NCI-H526 (cell line): ENCODE measurements at regions not wholly inside any gene's neighbourhood (a gene's known extent, or its start where the extent isn't known, plus 50 kb on each side); places are given as distances from the start of the nearest gene placed in this dataset.
A peak's percentile ranks its signal among the peaks of the same experiment; 100 is the strongest.

Source experiments
- DNase-seq, 2 experiments: peaks; one replicate each; lab custom pipeline; 2025; lab: John Stamatoyannopoulos, UW

DNA sequence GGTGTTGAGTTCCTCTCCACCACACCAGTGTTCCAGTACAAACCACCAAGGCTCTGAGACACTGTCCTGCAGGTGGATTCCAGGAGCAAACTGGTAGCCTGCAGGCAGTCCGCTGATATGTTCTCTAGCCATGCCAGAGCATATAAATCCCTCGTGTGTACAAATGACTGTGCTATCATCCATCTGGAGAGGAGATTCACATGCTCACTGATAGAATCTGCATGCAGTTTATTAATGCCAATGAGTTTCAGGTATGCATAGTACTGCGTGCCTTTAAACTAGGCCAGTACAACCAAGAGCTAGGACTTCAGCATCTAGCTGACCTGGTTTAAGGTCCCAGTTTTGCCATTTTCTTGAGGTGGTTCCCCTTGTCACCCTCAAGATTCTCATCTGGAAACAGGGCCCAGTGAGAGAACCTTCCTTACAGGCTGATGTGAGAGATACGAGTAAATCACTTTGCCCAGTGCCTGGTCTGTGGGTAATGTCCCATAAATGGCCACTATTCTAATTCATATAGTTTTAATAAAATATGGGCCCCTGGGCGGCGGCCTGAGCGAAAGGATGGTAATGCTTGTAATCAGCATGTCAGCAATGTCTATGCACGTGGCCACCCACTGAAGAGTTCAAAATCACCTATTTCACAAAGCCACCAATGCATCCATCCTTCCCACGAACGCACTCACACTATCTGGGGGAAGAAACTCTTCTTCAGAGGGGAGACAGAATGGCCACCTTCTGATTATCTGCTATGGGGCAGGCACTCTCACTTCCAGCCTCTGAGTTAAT, 268.0 kb upstream of the ZMIZ1 start:
- DNase-seq = no peak

GRCh38 chr10:78802431-78802830, 266.3 kb upstream of the ZMIZ1 start:
- DNase-seq = no peak

- DNase-seq = no peak
Observed at GRCh38 chr10:78802866-78803265, 265.9 kb upstream of the ZMIZ1 start.

DNA sequence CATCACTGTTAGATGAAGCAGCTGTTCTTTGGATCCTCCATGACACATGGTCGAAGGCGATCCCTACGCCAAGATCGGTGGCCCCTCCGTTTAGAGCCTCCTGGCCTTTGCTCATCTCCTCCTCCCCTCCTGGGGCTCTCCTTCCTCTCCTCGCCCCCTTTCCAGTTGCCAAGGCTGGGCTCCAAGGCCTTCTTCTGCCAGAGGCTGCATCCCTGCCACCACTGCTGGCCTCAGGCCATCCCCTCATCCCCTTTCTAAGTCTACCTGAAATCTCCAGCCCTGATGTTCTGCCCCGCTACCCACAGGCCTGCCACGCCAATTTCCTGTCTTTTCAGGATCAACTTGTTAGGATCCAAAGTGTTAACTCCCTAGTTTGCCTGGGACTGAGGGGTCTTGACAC, 265.1 kb upstream of the ZMIZ1 start:
- no peak for DNase-seq

DNA sequence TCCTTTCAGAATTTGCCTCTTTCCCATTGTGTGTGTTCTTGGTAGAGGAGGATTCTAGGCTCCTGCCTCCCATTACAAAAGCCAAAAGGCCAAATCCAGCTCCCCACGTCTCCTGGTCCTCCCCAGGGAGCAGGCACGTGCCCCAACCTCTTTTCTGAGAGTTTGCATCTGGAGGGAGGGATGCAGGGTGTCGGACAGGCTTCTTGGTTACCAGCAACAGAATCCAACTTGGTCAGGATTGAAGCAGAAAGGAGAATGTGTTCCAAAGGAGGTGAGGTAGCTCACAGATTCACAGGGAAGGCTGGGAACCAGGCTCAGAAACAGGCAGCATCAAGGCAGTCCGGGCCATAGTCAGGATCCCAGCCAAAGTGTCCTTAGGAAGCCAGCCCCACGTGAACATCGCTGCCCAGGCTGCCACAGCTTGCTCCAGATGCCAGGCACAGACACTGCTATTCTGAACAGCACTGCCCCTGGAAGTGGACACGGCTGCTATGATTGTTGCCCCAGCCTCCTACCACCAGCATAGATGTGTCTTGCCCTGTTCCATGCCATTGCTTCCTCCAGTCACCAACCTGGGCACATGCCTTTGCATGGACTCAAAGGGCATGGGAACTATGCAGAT, 264.2 kb upstream of the ZMIZ1 start:
- no peak for DNase-seq

DNA sequence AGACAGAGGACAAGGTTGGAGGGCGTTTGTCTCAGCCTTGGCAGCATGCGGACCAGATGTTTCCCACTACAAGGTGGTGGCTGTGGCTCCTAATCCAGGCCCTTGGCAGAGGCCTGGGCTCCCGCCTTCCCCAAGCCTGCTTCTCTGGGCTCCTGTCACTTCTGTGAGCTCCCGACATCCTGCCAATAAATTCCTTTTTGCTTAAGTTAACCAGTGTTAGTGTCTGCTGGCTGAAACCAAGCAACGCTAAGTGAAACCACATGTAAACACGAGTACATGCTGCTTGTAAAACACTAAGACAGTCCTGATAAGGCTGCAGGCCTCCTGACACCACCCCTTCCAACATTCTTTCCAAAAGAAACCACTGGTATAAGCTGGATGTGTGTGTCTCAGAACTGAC, 263.6 kb upstream of the ZMIZ1 start:
- DNase-seq = peak in 1 of 2 experiments; percentile 21

DNA sequence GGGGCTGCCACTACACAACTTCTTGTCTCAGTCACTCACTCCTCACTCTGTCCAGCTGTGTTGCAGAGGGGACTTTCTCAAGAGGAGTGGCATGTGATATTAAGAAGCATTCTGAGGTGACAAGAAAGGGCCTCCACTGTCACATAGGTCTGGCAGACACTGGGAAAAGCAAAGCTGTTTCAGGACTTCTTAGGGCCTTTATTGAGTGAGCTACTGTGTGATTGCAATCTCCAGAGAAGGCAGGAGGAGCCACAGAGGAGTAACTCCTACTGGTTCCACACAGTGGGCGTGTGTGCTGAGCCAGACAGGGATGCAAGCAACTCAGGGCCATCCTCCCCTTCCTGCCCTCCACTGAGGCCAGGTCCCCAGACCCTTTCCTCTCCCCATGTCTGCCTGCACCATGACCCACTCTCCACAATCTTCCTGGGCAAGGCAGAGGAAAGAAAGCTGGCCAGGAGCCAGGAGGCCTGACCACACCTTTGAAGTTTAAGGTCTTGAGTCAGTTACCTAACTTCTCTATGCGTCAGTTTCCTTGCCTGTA, 262.0 kb upstream of the ZMIZ1 start:
- DNase-seq = no peak

GRCh38 chr10:78807504-78808203, 261.1 kb upstream of the ZMIZ1 start:
- DNase-seq = no peak

DNA sequence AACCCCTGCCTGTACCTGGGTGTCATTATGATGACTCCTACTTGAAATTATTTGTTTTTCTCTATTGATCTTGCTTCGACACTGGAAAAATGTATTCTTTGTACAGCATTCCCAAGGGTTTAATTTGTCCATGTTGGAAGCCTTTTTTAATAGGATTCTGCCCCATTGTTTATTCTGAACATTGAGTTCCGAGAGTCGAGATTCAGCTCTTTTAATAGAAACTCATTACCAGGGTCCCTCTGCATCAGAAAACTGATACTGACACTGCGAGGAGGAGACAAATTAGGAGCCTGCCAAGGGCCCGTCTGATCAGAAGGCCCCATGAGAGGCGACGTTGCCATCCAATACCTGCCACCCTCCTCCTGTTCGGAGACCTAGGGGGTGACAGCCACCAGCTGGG, 260.5 kb upstream of the ZMIZ1 start:
- DNase-seq = no peak

DNA sequence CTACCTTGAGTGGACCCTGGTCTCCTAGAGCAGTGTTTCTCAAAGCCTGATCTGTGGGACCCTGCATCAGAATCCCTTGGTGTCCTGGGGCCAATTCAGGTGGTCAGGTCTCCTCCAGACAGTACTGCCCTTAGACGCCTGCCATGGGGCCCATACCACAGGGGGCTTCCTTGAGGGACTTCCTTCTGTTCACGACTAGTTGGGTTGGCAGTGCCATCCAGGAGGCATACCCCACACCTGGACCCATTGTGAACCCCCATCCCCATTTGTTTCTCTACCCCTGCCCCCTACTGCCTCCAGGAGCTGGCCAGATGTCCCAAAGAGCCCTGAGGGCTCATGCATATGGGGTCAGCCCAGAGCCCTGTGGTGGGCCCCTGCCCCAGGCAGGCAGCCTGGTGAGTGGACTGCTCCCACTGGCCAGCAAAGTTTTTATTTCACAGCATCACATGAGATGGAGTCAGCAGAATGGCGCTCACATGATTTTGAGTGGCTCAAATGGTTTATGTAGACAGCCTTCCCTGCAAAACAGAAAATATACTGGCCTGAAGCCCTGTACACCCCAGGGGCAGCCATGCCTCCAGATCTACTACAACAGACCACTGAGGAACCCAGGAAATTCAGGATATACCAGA, 259.9 kb upstream of the ZMIZ1 start:
- no peak for DNase-seq

DNA sequence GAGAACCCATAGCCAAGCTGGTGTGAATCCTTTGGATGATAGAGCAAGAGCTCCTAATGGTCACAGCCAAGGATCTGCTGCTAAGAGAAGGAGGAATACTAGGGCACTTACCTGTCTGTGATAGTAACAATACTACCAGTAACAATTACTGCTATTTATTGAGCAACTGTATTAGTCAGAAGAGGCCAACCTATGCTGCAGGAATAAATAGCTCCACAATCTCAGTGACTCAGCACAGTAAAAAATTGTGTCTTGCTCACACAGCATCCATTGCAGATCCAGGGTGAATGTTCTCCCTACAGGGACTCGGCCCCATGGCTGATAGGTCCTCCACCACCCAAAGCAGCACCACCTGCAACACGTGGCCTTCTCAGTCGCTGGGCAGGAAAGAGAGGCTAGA, 257.6 kb upstream of the ZMIZ1 start:
- DNase-seq = no peak

- DNase-seq = no peak
Observed at GRCh38 chr10:78812571-78813318, 256.0 kb upstream of the ZMIZ1 start.

DNA sequence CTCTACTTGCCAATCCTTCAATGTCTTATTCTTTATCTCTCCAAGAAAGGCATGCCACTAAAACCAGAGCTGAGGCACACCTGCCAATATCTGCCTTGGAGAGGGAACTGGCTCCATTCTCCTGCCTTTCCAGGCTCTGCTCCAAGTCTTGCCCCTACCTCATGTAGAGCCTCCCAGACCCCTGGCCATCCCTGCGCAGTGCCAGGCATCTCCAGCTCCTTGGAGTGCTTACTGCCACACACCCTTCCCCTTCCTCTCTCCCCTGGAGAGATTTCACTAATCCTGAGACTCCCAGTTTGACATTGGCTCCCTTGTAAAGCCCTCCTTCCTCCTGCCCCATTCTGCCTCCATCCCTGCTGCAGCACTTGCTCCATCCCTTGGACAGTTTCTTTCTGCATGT, 255.2 kb upstream of the ZMIZ1 start:
- no peak for DNase-seq

GRCh38 chr10:78813998-78814399, 254.8 kb upstream of the ZMIZ1 start:
- no peak for DNase-seq

DNA sequence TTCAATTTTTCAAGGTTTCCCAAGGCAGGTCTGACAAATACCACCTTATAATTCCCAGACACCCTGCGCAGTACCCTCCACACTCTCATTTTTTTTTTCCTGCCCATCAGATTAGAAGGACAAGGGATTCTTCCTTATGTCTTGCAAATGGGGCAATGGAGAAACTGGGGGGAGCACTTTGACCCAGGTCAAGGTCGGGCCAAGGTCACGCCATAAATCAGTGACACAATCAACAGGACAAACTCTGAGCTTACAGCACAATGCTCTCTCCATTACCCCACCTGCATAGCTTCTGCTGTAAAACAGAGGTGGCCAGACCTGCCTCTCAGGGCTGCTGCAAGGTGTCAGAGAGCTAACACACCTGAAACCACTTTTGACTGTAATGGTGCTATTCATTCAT, 254.4 kb upstream of the ZMIZ1 start:
- DNase-seq = no peak

DNA sequence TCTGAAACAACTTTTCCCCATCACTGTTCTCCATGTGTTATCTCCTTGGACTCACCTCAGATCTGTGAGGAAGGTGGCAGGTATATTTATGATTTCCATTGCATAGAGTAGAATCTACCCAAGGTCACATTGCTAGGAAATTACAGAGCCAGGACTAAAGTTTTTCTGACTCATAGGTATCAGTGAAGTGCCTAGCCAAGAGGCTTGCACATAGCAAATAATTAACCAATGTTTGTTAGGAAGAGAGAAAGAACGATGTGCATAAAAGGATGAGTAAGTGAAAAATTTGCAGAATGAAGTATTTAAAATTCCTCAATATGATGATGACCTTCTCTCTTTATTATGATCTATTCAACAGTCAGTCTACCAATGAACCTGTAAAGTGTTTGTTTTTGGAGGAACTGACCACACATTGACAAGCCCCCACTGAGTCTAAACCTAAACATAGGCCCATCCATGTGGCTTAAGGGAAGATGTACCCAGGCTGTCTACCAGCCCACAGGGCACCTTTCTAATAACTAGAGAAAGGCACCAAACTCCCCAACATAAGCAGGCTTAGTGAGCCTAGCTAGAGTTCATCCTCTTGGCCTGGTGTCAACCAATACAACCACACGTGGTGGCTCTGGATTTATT, 252.9 kb upstream of the ZMIZ1 start:
- DNase-seq = no peak

DNA sequence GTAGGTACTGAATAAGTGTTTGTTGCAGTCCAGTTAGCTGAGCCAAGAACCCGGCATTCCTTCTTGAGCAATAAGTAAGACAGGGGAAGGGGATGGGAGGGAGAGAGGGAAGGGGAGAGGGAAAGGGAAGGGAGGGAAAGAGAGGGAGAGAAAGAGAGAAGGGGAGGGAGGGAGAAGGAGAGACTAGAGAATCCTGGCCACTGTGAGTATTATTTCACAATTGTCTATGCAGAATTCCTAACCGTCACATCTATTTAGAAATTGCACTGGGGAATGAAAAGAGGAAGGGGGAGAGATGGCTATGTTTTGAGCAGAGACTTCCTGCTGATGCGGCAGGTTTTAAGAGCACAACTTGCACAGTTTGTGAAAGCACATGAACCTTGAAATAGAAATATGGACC, 251.4 kb upstream of the ZMIZ1 start:
- DNase-seq = no peak

- DNase-seq = no peak
Observed at GRCh38 chr10:78817804-78818203, 251.0 kb upstream of the ZMIZ1 start.

- DNase-seq = no peak
Observed at GRCh38 chr10:78819361-78820006, 249.3 kb upstream of the ZMIZ1 start.

DNA sequence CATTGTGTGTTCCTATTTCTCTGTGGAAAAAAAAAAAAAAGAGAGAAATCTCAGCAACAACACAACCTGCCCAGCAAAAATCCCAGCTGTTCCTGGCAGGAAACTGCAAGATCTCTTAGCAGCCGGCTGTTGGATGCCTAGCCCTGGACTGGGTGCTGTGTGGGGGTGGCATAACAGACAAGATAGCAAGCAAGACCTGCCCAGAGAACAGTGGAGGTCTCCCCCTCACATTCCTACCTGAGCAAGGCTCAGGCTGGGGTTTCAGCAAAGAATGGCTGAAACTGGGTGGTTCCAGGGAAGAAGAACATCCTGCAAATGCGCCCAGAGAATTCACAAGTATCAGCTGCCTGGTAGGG, 248.8 kb upstream of the ZMIZ1 start:
- no peak for DNase-seq

- no peak for DNase-seq
Observed at GRCh38 chr10:78821052-78821451, 247.7 kb upstream of the ZMIZ1 start.
